GM19452 (cell line): ENCODE measurements at regions not wholly inside any gene's neighbourhood (a gene's known extent, or its start where the extent isn't known, plus 50 kb on each side); places are given as distances from the start of the nearest gene placed in this dataset.

Experiments
- ATAC-seq: cut with Tn5 transposase; IDR thresholded peaks from one replicate; pipeline ENCODE4 v1.9.1; 2021; ENCODE audit not compliant: unreplicated experiment

DNA sequence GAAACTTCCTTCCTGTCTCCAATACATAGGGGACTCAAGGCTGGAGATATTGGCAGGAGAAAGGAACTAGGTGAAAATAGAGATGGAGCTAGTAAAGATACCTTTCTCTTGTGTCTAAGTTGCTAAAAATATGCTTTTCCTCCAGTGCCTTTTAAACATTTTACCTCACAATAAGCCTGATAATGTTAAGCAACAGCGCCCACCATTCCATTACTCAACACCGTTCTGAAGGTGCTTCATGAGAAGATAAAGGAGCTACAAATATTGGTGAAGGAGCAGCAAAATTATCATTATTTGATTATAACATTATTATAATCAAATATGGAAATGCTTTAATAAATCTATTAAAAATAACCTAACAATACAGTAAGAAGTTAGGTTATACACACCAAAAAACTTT is 83.6 kb upstream of the BARX2 start:
- no peak for ATAC-seq

DNA sequence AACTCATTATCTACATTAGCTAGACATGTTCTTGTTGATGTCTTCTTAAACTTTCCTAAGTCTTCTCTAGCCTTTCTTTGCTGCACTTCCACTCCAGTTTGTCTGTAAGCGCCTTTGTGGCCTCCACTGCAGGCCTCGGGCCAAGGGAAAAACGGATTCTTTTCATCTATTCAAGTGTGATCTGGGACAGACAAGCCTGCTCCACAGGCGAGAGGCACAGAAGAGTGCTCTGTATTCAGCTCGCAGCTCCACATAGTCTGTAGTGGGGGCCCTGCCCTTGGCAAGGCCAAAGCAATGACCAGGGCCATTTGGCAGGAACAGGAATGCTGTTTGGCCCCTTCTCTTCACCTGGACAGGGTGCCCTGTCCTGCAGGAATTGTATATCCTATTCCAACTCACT is 84.1 kb upstream of the BARX2 start:
- no peak for ATAC-seq

DNA sequence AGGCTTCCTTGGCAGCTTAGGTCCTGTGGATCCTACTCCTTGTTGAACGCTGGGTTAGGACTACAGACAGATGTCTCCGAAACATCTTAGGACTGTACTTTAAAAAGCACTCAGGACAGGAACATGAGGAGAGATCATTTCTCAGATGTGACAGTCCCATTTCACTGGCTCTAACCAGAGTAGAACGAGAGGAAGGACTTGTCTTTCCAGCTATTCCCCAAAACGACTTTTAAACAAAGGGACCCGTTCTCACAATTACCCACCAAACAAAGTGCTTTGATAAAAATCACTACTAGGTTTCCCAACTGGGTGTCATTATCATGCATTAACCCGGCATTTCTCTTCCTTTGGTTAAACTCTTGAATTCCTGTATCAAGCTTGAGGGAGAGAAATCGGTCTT is 84.7 kb upstream of the BARX2 start:
- ATAC-seq = no peak

DNA sequence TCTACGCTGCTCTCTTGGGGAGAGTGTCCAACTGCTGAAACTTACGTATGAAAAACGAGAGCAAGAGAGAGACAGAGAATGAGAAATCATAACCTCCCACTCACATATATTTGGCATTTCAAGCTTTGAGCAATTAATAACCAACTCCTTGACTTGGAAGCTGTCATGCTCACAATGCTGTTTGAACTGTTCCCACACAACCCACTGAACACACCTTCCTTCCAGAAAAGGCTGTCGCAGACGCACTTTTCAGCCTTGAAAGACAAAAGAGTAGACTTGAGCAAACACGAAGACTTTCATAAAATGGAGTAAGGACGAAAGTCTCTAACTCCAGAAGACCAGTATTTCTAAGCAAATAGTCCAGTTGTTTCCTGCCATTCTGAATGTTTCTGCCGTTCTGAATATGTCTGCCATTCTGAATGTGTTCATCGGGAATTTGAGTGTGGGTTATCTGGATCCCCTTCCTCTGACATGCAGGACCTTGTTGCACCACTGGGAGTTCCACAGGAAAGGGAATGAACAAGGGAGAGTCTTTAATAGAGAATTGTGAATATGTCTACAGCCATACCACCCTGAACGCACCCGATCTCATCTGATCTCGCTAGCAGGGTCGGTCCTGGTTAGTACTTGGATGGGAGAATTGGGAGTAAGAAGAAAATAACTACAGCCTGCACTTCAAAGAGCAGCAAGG is 86.2 kb upstream of the BARX2 start:
- ATAC-seq = no peak

DNA sequence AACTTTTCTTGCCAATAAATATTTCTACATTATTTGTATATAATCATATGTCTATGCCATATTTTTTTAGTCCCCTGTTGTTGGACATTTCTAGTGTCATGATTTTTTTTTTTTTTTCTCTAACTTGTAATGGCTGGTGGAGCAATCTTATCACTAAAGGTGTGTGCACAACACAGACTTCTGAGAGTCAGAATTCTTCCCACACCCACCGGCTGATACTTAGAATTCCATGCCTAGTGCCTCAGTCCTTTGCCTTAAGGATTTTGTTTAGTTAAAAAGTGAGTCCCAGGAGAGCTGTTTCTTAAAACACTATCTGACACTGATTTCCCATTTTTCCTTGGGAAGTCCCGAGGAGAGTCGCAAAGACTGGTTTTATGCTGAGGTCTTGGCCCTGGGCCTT is 87.7 kb upstream of the BARX2 start:
- no peak for ATAC-seq

DNA sequence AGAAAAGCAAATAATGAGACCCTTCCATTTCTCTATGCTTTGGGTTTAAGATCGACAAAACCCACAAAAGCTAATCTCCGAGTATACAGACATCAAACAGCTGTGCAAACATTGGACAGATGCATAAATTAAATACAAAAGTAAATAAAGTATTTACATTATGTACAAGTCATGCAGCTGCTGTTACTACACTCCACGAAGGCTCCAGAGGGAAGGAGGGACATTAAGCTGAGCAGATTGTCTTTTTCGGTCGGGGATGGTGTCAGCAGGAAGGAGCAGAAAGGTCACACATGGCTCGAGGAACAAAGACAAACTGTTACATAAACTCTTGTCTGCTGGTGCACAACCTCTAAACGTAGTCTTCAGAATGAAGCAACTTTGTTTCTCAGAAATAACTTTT is 88.8 kb upstream of the BARX2 start:
- ATAC-seq = no peak

DNA sequence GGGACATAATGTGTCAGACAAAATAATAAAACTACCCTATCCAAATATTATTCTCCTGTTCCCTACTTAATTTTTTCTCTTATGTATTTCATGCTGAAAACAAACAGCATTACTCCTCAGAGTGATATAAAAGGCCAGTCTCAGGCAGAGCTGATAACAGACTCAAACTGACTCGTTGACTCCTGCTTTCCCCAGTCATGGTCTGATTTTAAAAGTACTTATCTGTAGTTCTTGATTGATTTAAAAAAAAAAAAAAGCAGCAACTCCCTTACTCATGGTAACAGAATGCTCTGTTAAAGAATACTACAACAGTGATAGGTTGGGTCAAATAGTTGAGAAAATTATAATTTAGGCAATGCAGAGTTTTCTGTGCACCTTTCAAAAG is 90.3 kb upstream of the BARX2 start:
- no peak for ATAC-seq

DNA sequence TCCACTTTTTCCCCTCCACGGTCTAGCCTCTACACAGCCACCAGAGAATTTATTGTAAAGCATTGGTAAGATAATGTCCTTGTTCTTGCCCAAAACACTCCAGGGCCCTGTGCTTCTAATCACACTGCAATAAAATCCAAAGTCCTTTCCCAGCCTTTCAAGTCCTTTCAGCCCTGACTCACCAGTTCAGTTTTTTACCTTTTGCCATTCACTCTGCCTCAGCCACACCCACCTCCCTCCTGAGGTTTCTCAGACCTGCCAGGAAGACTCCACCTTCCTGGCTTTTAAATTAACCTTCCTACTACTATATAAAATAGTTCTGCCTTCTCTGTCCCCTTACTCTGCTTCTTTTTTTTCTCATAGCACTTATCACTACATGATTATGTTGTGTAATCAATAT is 91.0 kb upstream of the ARHGAP32 start:
- ATAC-seq = no peak

DNA sequence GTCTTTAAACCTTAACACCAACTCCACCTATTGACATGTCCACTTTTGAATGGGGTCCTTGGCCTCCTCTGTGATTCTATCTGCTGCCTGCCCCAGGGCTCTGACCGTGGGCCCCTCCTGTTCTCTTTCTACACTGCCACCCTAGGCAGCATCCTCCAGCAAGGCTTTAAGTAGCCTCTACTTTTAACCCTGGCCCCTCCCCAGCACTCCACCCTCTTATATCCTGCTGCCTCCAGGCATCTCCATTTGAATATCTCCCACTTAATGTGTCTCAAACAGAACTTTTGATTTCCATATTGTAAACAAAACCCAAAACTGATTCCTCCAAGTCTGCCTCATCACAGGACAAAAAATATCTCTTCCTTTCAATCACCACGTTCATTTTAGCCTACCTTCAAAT is 90.5 kb upstream of the ARHGAP32 start:
- no peak for ATAC-seq

DNA sequence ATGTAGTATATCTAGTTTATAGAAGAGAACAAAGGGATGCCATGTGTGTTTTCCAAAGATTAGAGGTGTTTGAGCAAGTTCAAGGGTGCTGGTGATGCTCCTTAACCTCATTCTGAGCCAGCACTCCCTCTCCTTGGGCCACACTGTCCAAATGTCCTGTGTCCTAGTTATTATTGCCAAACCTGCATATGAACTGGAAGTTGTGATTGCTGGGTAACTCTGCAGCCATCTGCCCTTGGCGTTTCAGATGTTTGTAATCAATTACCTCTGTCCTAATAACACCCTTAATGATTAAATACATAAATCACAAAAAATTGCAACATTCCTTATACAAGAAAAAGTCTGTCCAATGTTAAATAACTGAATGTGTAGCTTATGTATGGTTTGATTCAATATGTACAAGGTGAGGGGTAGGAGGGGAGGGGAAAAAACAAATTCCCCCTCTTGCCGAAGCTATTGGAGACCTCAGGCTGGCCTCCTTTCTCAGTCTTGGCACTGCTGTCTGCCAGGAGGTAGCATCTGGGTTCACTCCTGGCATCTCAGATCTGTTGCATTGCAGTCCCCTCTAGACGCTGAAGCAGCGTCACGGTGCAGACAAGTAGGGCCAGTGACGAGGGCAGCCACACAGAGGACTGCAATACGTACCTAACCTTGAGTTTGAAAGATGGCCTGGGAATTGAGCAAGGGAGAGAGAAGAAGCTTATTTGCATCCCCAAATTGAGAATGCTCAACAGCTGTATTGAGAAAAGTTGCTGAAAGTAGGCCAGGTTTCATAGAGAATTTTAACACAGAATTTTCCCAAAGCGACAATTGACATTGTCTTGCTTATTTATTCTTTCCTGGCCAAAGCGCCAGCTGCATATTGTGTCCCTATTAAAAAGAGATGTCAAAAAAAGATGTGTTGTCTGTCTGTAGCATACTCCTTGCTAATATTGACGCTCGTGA is 89.6 kb upstream of the ARHGAP32 start:
- ATAC-seq = no peak

DNA sequence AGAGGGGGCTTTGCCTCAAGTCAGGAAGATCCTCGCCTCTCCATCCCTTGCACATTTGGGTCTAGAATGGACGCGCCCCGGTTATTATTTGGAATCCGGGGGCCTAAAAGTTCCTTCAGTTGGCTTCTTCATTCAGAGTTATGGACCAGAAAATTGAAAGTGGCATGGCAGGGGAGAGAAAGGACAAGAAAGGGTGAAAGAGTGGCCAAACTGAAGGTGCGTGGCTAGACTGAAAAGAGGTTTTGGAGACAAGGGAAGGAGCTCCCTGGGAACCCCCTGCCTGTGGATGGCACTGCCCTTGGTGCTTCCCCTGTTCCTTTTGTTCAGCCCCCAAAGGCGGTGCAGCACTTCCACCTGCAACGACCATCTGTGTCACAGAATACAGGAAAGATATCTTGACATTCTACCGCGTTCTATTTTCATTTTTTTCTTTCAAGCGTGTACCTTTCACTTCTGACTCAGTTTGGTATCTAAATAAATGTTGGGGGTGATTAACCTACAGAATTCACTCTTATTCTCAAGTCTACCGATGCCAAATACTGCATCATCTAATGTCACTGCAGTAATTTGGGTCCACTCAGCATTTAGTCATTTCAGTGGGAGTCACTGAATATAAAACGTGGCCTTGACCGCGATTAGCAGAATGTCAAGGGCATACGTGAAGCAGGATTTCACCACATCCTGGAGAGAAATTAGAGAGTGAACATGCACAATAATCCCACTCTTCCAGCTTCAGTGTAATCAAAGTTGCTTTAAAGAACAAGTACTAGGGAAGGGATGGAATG is 88.1 kb upstream of the ARHGAP32 start:
- no peak for ATAC-seq

DNA sequence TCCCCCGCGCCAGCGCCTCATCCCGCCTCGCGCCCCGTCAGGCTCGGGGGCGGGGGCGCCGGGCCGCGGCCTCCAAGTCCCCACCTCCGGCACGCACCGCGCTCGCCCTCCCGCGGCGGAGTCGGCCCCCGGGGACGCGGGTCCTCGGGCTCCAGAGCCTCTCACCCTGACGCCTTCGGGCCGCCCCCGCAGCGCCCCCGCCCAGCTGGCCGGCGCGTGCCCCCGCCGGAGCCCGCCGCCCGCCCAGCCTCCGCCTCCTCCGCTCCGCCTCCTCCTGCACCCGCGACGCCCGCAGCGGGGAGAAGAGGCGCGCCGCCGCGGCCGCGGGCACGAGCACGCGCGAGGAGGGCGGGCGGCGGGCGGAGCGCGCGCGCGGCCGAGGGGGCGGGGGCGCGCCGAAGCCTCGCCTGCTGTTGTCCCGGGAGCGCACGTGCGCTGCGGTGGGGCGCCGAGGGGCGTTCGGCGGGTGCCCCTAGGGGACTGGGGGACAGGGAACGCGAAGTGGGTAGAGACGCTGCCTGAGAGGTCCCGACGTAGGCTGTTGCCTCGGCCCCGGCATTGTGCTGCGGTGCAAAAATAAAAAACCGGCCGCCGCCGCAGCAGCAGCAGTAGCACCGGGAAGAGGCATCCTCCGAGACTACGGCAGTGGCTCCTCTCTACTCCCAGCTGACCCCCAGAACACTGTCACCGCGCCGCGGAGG is 87.4 kb upstream of the ARHGAP32 start:
- peak; percentile 68 for ATAC-seq

DNA sequence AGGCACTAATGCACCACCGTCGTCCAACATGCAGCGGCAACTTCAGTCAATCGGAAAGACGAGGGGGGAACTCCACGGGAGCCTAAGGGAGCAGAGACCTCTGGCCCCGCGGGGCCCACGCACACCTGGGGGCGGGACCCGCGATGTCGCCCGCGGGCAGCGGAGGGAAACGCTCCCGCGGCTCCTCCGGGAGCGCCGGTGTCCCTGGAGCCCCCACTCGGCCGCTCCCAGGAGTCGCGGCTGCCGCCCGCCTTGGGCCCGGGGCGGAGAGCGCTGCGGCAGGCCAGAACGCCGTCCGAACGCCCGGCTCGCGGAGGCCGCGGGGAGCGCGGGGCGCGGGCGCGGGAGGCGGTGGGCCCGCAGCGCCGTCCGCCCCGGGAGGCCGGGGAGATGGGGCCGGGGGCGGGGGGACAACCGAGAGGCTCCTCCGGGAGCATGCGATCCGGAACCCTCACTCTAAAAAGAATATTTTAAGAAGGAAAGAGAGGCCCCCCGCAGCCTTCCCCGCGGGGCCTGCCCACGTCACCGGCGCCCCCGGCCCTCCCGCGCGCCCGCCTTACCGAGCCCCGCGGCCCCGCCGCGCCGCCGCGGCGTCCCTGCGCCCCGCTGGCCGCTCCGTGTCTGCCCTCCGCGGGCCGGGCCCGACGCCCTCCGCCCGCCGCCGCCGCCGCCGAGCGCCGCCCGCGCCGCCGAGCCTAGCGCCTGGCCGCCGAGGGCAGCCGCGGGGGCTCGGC is 86.6 kb upstream of the ARHGAP32 start:
- ATAC-seq = peak; percentile 26

DNA sequence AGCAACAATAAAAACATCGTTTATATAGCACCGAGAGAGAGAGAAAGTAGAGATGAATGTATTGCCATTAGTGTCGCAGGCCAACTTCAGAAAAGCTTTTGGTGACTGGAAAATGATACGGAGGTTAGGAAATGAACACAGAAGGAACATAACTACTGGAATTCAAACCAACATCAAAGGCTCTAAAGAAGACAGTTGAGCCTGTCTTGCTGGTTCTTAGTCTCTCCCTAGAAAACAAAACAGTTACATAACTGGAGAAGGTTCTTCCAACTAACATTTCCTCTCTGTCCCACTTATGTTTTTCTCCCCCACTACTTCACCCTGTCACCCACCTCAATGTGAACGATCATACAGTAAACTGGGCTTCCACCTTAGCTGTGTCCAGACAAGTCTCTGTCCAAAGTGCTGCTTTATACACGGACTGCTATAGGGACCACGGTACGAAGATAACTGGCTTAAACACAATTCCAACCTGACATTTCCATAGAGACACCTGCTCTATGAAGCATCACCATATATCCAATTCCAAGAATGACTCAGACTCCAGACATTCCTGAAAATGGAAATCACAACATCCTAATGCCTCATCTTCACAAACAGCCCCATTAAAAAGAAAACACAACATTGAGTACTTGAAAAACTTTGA is 85.2 kb upstream of the ARHGAP32 start:
- no peak for ATAC-seq

DNA sequence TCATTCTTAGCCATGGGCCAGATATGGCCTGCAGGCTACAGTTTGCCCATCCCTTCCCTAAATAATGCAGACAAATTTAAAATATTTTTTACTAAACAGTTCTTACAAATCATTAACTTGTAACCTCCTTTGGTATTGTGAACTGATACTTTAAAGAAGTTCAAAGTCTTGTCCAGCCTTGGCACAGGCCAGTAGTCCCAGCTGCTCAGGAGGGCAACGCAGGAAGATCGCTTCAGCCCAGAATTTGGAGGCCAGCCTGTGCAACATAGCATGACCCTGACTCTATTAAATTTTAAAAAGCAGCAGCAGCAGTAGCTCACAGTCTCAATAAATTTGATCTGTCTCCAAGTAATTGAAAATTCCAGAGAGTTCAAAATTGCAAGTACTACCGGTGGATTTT is 83.7 kb upstream of the ARHGAP32 start:
- ATAC-seq = no peak

DNA sequence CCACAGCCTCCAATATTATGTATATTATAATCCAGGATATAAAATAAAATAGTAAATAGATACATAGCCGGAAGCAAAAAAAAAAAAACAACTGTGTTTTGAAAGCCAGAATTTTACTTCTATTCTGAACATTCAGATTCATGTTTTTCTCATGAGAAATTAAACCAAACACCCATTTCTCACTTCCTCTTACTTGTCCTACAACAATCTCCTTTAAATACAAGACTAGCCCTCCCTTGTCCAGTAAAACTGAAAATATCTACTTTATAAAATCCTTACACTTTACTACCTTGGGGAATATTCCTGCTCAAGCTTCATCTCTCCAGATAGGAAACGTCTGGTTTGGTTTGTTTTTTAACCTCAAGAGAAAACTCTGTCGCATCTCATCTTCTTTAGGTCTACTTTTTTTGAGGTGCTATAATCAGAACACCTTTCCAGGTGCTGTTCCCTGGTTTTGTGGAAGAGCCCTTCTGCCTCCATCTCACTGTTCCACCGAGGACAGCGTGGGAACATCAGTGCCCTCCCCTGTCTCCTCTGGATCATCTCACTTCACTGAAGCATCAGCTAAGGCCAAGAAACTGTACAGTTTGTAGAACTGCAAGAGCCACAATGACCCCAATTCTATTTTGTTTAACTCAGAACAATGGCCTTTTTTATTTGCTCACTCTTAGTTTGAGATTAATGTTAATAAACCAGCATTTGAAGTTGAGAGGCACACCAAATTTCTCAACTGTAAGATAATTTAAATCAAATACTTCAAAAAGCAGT is 82.0 kb upstream of the ARHGAP32 start:
- ATAC-seq = no peak

DNA sequence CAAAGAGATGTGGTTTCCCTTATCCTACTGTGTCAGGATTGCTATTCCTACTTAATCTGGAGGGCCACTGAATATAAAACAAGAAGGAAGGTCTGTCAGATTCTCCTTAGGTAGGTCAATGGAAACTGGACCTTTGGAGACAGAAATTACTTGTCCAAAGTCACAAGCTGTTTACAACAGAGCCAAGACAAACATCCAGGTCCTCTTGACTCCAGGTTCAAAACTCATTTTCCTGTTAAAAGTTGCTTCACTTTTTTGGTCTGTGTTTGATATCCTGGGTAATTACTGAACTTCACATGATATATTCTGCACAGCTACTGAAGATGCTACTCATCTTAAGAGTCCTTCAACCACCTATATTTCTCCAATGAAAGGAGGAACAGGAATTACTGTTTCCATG is 81.2 kb upstream of the ARHGAP32 start:
- no peak for ATAC-seq

DNA sequence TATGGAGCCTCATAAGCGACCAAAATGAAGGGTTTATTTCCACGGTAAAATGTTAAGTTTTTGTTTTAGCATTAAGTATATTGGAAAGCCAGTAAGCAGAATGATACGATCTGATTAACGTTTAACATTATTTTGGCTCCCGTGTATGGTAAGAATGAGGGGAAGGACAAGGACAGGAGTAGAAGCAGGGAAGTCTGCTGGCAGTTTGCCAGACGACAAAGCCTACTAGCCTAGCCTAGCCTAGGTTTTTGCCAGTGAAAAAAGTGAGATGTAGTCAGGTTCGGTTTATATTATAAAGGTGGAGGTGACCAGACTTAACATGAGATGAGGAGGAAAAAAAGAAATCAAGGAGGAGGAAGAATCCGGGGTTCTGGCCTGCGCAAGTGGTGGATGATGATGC is 78.9 kb upstream of the ARHGAP32 start:
- no peak for ATAC-seq

DNA sequence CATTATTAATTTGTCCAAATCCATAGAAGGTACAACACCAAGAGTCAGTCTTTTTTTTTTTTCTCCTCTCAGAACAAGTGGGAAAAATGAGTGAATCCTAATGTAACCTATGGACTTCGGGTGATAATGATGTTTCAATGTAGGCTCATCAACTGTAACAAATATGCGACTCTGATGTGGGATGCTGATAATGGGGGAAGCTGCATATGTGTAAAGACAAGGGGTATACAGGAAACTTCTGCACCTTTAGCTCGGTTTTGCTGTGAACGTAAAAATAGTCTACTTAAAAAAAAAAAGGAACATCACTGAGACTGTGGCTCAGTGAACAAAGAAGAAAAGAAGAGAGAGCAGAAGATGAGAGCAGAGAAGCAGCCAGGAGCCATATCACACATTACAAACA is 78.3 kb upstream of the ARHGAP32 start:
- ATAC-seq = no peak
